ENCODE measurements at regions not wholly inside any gene's neighbourhood (a gene's known extent, or its start where the extent isn't known, plus 50 kb on each side); places are given as distances from the start of the nearest gene placed in this dataset.
A peak's percentile ranks its signal among the peaks of the same experiment; 100 is the strongest.

DNA sequence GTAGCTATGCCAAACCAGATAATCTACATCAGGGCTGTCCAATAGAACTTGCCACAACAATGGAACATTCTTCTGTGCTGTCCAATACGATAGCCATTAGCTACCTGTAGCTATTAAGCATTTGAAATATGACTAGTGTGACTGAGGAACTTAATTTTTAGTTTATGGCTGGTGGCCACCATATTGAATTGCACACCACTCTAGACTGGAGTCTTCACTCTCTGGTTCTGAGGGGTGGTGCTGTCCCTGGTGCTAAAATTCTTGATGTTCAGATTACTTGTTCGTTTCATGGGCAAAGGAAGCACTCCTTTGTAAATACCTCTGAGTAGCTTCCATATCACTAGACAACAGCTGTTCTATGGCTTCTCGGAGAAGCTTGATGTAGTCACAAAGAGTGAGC is 296.6 kb downstream of the NPIPA8 start:
- ChIA-PET CTCF (interaction anchor here (1.1 kb wide), 1 partner anchor 10 kb away, joined by 3 read pairs; no protein-coding TSS in a partner anchor), POLR2A (no interaction called here)
- DNase-seq (ENCODE audit: low read depth in 1 of 2, low spot score in 1 of 2) (no peak), ATAC-seq (no peak), FAIRE-seq (no peak)
- TF ChIP-seq MAZ (IDR thresholded peaks at IDR 0.05; ENCODE audit: borderline replicate concordance, low read depth, low read length): no peak
- no peak for TF ChIP-seq FOSB (CRISPR knock-in tag; IDR thresholded peaks at IDR 0.05)
- no peak for TF ChIP-seq CBX8 (IDR thresholded peaks at IDR 0.05)
- TF ChIP-seq, protein P1, sequence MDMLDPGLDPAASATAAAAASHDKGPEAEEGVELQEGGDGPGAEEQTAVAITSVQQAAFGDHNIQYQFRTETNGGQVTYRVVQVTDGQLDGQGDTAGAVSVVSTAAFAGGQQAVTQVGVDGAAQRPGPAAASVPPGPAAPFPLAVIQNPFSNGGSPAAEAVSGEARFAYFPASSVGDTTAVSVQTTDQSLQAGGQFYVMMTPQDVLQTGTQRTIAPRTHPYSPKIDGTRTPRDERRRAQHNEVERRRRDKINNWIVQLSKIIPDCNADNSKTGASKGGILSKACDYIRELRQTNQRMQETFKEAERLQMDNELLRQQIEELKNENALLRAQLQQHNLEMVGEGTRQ (IDR thresholded peaks at IDR 0.05): no peak
- TF ChIP-seq EHF (CRISPR knock-in tag; IDR thresholded peaks at IDR 0.05): no peak
- no peak for TF ChIP-seq CEBPB (IDR thresholded peaks at IDR 0.05)
- TF ChIP-seq SREBF2 (IDR thresholded peaks at IDR 0.05): no peak
- TF ChIP-seq, protein P2, sequence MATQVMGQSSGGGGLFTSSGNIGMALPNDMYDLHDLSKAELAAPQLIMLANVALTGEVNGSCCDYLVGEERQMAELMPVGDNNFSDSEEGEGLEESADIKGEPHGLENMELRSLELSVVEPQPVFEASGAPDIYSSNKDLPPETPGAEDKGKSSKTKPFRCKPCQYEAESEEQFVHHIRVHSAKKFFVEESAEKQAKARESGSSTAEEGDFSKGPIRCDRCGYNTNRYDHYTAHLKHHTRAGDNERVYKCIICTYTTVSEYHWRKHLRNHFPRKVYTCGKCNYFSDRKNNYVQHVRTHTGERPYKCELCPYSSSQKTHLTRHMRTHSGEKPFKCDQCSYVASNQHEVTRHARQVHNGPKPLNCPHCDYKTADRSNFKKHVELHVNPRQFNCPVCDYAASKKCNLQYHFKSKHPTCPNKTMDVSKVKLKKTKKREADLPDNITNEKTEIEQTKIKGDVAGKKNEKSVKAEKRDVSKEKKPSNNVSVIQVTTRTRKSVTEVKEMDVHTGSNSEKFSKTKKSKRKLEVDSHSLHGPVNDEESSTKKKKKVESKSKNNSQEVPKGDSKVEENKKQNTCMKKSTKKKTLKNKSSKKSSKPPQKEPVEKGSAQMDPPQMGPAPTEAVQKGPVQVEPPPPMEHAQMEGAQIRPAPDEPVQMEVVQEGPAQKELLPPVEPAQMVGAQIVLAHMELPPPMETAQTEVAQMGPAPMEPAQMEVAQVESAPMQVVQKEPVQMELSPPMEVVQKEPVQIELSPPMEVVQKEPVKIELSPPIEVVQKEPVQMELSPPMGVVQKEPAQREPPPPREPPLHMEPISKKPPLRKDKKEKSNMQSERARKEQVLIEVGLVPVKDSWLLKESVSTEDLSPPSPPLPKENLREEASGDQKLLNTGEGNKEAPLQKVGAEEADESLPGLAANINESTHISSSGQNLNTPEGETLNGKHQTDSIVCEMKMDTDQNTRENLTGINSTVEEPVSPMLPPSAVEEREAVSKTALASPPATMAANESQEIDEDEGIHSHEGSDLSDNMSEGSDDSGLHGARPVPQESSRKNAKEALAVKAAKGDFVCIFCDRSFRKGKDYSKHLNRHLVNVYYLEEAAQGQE (IDR thresholded peaks at IDR 0.05): peak; percentile 57; the same call in 1 of the 2 replicates
- Histone ChIP-seq H3K4me3 (no peak overlapping the region), H3K4me1 (no peaks in the 10 kb centered on the region), H3K27ac (no peak overlapping the region), H3K9me3 (no peaks in the 10 kb centered on the region), H3K4me2 (no peak overlapping the region)
- 4% methylated on average over 3 of the region's 3 CpGs for WGBS (ENCODE audit: missing lambda C conversion rate)

DNA sequence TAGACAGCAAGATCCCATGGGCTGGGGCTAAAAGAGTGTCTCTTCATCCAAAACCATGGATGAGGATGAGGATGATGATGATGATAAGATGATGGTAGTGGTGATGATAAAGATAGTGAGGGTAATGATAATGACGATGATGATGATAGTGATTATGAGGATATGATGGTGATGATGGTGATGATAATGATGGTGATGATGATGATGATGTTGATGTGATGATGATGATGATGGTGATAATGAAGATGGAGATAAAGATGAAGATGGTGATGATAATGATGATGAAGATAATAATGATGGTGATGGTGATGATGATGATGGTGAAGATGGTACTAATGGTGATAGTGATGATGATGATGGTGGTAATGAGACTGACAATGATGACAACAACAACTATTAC is 299.5 kb downstream of the NPIPA8 start:
- H3K4me2 ChIP-seq: no peak overlapping the region
- ChIA-PET POLR2A (no interaction called here), CTCF (no interaction called here)
- no peak for FAIRE-seq
- DNase-seq (ENCODE audit: low read depth in 1 of 2, low spot score in 1 of 2): no peak
- no peak for ATAC-seq
- 5% methylated on average over 1 of the region's 1 CpG for WGBS (ENCODE audit: missing lambda C conversion rate)
- no peaks in the 10 kb centered on the region for H3K4me1 ChIP-seq
- TF ChIP-seq HEYL (CRISPR knock-in tag; IDR thresholded peaks at IDR 0.05) (no peak), CHD2 (IDR thresholded peaks at IDR 0.05; ENCODE audit: low read length, partially characterized antibody) (no peak), CBX2 (IDR thresholded peaks at IDR 0.05; ENCODE audit: borderline replicate concordance, low read depth) (no peak), MYC (IDR thresholded peaks at IDR 0.05; ENCODE audit: borderline replicate concordance, low read length) (no peak), GATA3 (IDR thresholded peaks at IDR 0.05; ENCODE audit: borderline replicate concordance) (no peak), JUN (IDR thresholded peaks at IDR 0.05) (no peak), RFX5 (IDR thresholded peaks at IDR 0.05) (no peak), HOXB13 (CRISPR knock-in tag; IDR thresholded peaks at IDR 0.05; ENCODE audit: low read depth) (no peak), KDM5A (IDR thresholded peaks at IDR 0.05) (no peak), CEBPB (IDR thresholded peaks at IDR 0.05) (no peak), FOXS1 (CRISPR knock-in tag; IDR thresholded peaks at IDR 0.05) (no peak), CHD4 (IDR thresholded peaks at IDR 0.05; ENCODE audit: borderline replicate concordance) (no peak), SMC3 (IDR thresholded peaks at IDR 0.05) (no peak), RNF2 (IDR thresholded peaks at IDR 0.05; ENCODE audit: borderline replicate concordance, low read depth) (no peak)
- TF ChIP-seq, protein P3, sequence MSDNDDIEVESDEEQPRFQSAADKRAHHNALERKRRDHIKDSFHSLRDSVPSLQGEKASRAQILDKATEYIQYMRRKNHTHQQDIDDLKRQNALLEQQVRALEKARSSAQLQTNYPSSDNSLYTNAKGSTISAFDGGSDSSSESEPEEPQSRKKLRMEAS (IDR thresholded peaks at IDR 0.05): no peak
- TF ChIP-seq, protein P1 (IDR thresholded peaks at IDR 0.05): no peak
- TF ChIP-seq, protein P4, sequence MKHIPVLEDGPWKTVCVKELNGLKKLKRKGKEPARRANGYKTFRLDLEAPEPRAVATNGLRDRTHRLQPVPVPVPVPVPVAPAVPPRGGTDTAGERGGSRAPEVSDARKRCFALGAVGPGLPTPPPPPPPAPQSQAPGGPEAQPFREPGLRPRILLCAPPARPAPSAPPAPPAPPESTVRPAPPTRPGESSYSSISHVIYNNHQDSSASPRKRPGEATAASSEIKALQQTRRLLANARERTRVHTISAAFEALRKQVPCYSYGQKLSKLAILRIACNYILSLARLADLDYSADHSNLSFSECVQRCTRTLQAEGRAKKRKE (CRISPR knock-in tag; IDR thresholded peaks at IDR 0.05; ENCODE audit: low read depth): no peak
- TF ChIP-seq, protein P5, sequence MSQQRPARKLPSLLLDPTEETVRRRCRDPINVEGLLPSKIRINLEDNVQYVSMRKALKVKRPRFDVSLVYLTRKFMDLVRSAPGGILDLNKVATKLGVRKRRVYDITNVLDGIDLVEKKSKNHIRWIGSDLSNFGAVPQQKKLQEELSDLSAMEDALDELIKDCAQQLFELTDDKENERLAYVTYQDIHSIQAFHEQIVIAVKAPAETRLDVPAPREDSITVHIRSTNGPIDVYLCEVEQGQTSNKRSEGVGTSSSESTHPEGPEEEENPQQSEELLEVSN (IDR thresholded peaks at IDR 0.05; ENCODE audit: borderline replicate concordance, low read depth): no peak
- TF ChIP-seq, protein P6, sequence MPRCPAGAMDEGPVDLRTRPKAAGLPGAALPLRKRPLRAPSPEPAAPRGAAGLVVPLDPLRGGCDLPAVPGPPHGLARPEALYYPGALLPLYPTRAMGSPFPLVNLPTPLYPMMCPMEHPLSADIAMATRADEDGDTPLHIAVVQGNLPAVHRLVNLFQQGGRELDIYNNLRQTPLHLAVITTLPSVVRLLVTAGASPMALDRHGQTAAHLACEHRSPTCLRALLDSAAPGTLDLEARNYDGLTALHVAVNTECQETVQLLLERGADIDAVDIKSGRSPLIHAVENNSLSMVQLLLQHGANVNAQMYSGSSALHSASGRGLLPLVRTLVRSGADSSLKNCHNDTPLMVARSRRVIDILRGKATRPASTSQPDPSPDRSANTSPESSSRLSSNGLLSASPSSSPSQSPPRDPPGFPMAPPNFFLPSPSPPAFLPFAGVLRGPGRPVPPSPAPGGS (IDR thresholded peaks at IDR 0.05): no peak
- TF ChIP-seq, protein P2 (IDR thresholded peaks at IDR 0.05): no peak
- H3K27ac ChIP-seq: no peak overlapping the region
- no peaks in the 10 kb centered on the region for H3K9me3 ChIP-seq
- H3K4me3 ChIP-seq: no peak overlapping the region
